B cell (primary cell): ENCODE measurements at regions not wholly inside any gene's neighbourhood (a gene's known extent, or its start where the extent isn't known, plus 50 kb on each side); places are given as distances from the start of the nearest gene placed in this dataset.

Experiments
- ATAC-seq: fragments of 200-7000 bp; cut with Tn5 transposase; one replicate; pipeline ENCODE4 v1.10.0; 2021; ENCODE audit warnings: low read depth, mild to moderate bottlenecking, moderate number of reproducible peaks, moderate library complexity
- CTCF ChIA-PET: fragments of 350-600 bp; sonication (Branson Sonifier 250); formaldehyde crosslinking; loops from one replicate; lab custom pipeline; 2021; ENCODE audit warnings: antibody characterized with exemption, inconsistent platforms; lab: Charles Lee
- POLR2A ChIA-PET: fragments of 350-600 bp; sonication (Branson Sonifier 250); formaldehyde crosslinking; loops from one replicate; lab custom pipeline; 2021; ENCODE audit warnings: antibody characterized with exemption; lab: Charles Lee
- DNase-seq: peaks from one replicate; pipeline ENCODE4 v3.0.0; 2013
- H2AFZ ChIP-seq: 2 replicates; pipeline ENCODE4 v1.6.1; 2012; ENCODE audit warnings: mild to moderate bottlenecking, low read depth, low read length; ENCODE audit not compliant: insufficient read depth, poor library complexity, severe bottlenecking
- H3K27ac ChIP-seq, 2 donors: 1 replicate in 1 of 2; 2 replicates in 1 of 2; pipeline ENCODE4 v1.5.1; 2012 to 2013; ENCODE audit warnings: low read length in 2 of 2, mild to moderate bottlenecking in 2 of 2, moderate library complexity in 1 of 2
- H3K27me3 ChIP-seq, 4 experiments: fragments of 200-600 bp in 1 of 4; sonication (generic) in 1 of 4; replicated peaks in 1 of 4; 1 replicate in 2 of 4; 2 replicates in 2 of 4; pipeline versions ENCODE4 v1.6.1 to v1.7.0; 2013 to 2016; ENCODE audit warnings: low read length in 3 of 4, mild to moderate bottlenecking in 2 of 4, mixed read lengths in 1 of 4, moderate library complexity in 1 of 4; ENCODE audit not compliant: insufficient read depth in 4 of 4, control insufficient read depth in 3 of 4; ENCODE audit errors: control extremely low read depth in 1 of 4
- H3K36me3 ChIP-seq, 2 experiments: replicated peaks in 1 of 2; 1 replicate in 1 of 2; 2 replicates in 1 of 2; pipeline versions ENCODE4 v1.6.1 to v1.7.1; 2013; ENCODE audit warnings: low read length in 1 of 2; ENCODE audit not compliant: insufficient read depth in 2 of 2, control insufficient read depth in 1 of 2; ENCODE audit errors: control extremely low read depth in 1 of 2, extremely low read depth in 1 of 2
- H3K4me1 ChIP-seq, 2 donors: fragments of 200-600 bp in 1 of 2; sonication (generic) in 1 of 2; 1 replicate in 1 of 2; 2 replicates in 1 of 2; pipeline versions ENCODE4 v1.5.1 to v1.6.1; 2013 to 2017; ENCODE audit warnings: low read length in 2 of 2; ENCODE audit not compliant: control insufficient read depth in 2 of 2, insufficient read depth in 2 of 2
- H3K4me2 ChIP-seq: replicated peaks from 2 replicates; pipeline ENCODE3; 2012; ENCODE audit warnings: mild to moderate bottlenecking, low read depth, low read length; ENCODE audit not compliant: poor library complexity, severe bottlenecking
- H3K4me3 ChIP-seq, 5 experiments: fragments of 200-600 bp in 1 of 5; sonication (generic) in 1 of 5; 1 replicate in 3 of 5; 2 replicates in 2 of 5; pipeline versions ENCODE4 v1.5.1 to v1.7.0; 2011 to 2016; ENCODE audit warnings: low read length in 4 of 5, mild to moderate bottlenecking in 4 of 5, low read depth in 2 of 5, control low read depth in 1 of 5, moderate library complexity in 1 of 5; ENCODE audit not compliant: insufficient read depth in 1 of 5; ENCODE audit errors: control extremely low read depth in 1 of 5, extremely low read depth in 1 of 5
- H3K79me2 ChIP-seq: fragments of 200-600 bp; sonication (generic); one replicate; pipeline ENCODE4 v1.6.0; 2016; ENCODE audit warnings: low read length; ENCODE audit not compliant: control insufficient read depth, insufficient read depth
- H3K9ac ChIP-seq: fragments of 200-600 bp; sonication (generic); 2 replicates; pipeline ENCODE4 v1.6.1; 2017; ENCODE audit warnings: mild to moderate bottlenecking, low read length, moderate library complexity
- H3K9me3 ChIP-seq, 3 donors: one replicate each; pipeline versions ENCODE4 v1.6.1 to v1.7.1; 2013; ENCODE audit warnings: low read length in 2 of 3; ENCODE audit not compliant: control insufficient read depth in 2 of 3, insufficient read depth in 1 of 3; ENCODE audit errors: control extremely low read depth in 1 of 3
- H4K20me1 ChIP-seq: 2 replicates; pipeline ENCODE4 v1.6.0; 2012; ENCODE audit warnings: mild to moderate bottlenecking, low read length; ENCODE audit not compliant: insufficient read depth, control insufficient read depth, poor library complexity, severe bottlenecking
- H3K27ac Mint-ChIP-seq: one replicate; pipeline ENCODE4 v1.8.0; 2021; ENCODE audit warnings: mixed read lengths
- H3K27me3 Mint-ChIP-seq: one replicate; pipeline ENCODE4 v1.8.0; 2021; ENCODE audit warnings: mixed read lengths
- H3K4me1 Mint-ChIP-seq: one replicate; pipeline ENCODE4 v1.8.0; 2021; ENCODE audit warnings: mixed read lengths
- H3K4me3 Mint-ChIP-seq: one replicate; pipeline ENCODE4 v1.8.0; 2021; ENCODE audit warnings: mixed read lengths
- H3K9me3 Mint-ChIP-seq: one replicate; pipeline ENCODE4 v1.8.0; 2022; ENCODE audit warnings: mixed read lengths; ENCODE audit not compliant: insufficient read depth
- CTCF ChIP-seq: fragments of 200-600 bp; IDR thresholded peaks from one replicate; pipeline ENCODE4 v1.8.0; 2022; ENCODE audit warnings: antibody characterized with exemption, mild to moderate bottlenecking
- EZH2 ChIP-seq: IDR thresholded peaks from 2 replicates; pipeline ENCODE4 v1.6.1; 2012; ENCODE audit warnings: borderline replicate concordance, low read depth, mild to moderate bottlenecking, moderate library complexity, low read length; ENCODE audit not compliant: insufficient read depth, poor library complexity, severe bottlenecking
- WGBS: methylation state at CpG from one replicate; pipeline ENCODE4 v1.1.5; 2013; ENCODE audit warnings: missing lambda C conversion rate; ENCODE audit not compliant: insufficient coverage; 5-methylcytosine and 5-hydroxymethylcytosine counted together
- intact Hi-C: fragments of 100-400 bp; cut with micrococcal nuclease; formaldehyde crosslinking; loops from one replicate; pipeline ENCODE4 v1.10.0; 2022

- no peak overlapping the region for H3K4me3 ChIP-seq
- no peak overlapping the region for H3K9ac ChIP-seq
- CTCF ChIA-PET = no interaction called here
- no peaks in the 10 kb centered on the region for H3K27me3 Mint-ChIP-seq
- H3K4me1 Mint-ChIP-seq = no peaks in the 10 kb centered on the region
- no peak overlapping the region for H3K4me2 ChIP-seq
- H4K20me1 ChIP-seq = no peaks in the 10 kb centered on the region
- H2AFZ ChIP-seq = no peak overlapping the region
- H3K36me3 ChIP-seq = no peaks in the 10 kb centered on the region
- TF ChIP-seq CTCF (no peak), EZH2 (no peak)
- peaks cover 12% of the 10 kb centered on the region for H3K9me3 Mint-ChIP-seq
- no peak overlapping the region for H3K4me3 Mint-ChIP-seq
- no peaks in the 10 kb centered on the region for H3K27me3 ChIP-seq
- ATAC-seq (no peak), DNase-seq (no peak)
- no peaks in the 10 kb centered on the region for H3K79me2 ChIP-seq
- H3K9me3 ChIP-seq = no peaks in the 10 kb centered on the region
- no peaks in the 10 kb centered on the region for H3K4me1 ChIP-seq
- H3K27ac Mint-ChIP-seq = no peak overlapping the region
- WGBS = 100% methylated on average over 1 of the region's 1 CpG
- intact Hi-C loops = no loop called here
- no peak overlapping the region for H3K27ac ChIP-seq
- POLR2A ChIA-PET = no interaction called here
These were observed 149.1 kb upstream of the TENT5A start for GRCh38 chr6:81901551-81901966.

GRCh38 chr6:81900616-81901015 is 148.1 kb upstream of the TENT5A start:
- no peak overlapping the region for H3K27ac ChIP-seq
- no peaks in the 10 kb centered on the region for H3K9me3 ChIP-seq
- H3K4me1 ChIP-seq = no peaks in the 10 kb centered on the region
- no peak overlapping the region for H3K27ac Mint-ChIP-seq
- no peaks in the 10 kb centered on the region for H3K27me3 ChIP-seq
- ATAC-seq = no peak
- no peak for DNase-seq
- no peaks in the 10 kb centered on the region for H3K36me3 ChIP-seq
- ChIA-PET CTCF (no interaction called here), POLR2A (no interaction called here)
- no peak overlapping the region for H3K9ac ChIP-seq
- H3K27me3 Mint-ChIP-seq = no peaks in the 10 kb centered on the region
- WGBS = 100% methylated on average over 1 of the region's 1 CpG
- no peak overlapping the region for H2AFZ ChIP-seq
- TF ChIP-seq EZH2 = no peak
- no peak for TF ChIP-seq CTCF
- intact Hi-C loops = no loop called here
- H3K4me3 ChIP-seq = no peak overlapping the region
- no peak overlapping the region for H3K4me3 Mint-ChIP-seq
- H4K20me1 ChIP-seq = no peaks in the 10 kb centered on the region
- H3K9me3 Mint-ChIP-seq = peaks cover 12% of the 10 kb centered on the region
- H3K4me1 Mint-ChIP-seq = no peaks in the 10 kb centered on the region
- H3K79me2 ChIP-seq = no peaks in the 10 kb centered on the region
- no peak overlapping the region for H3K4me2 ChIP-seq
